SW480 (cell line): ENCODE measurements at regions not wholly inside any gene's neighbourhood (a gene's known extent, or its start where the extent isn't known, plus 50 kb on each side); places are given as distances from the start of the nearest gene placed in this dataset.

ENCODE experiments used
- DNase-seq: peaks from one replicate; pipeline ENCODE4 v3.0.0-alpha.2; 2016; ENCODE audit warnings: low spot score

DNA sequence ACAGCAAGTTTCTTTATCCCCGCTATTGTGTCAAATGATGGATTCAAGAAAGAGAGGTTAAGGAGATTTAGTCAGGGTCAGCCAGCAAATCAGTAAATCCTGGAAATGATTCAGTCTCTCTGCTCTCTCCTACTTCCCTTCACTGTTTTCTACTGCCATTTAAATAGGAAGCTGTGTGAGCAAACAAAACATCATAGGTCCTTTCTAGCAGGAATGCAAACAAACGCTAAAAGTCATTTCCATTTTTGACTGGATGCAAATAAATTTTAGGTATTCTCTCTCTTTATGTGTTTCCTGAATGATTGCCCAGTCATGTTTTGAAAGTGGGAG lies 299.4 kb upstream of the RORA start:
- DNase-seq = no peak

DNA sequence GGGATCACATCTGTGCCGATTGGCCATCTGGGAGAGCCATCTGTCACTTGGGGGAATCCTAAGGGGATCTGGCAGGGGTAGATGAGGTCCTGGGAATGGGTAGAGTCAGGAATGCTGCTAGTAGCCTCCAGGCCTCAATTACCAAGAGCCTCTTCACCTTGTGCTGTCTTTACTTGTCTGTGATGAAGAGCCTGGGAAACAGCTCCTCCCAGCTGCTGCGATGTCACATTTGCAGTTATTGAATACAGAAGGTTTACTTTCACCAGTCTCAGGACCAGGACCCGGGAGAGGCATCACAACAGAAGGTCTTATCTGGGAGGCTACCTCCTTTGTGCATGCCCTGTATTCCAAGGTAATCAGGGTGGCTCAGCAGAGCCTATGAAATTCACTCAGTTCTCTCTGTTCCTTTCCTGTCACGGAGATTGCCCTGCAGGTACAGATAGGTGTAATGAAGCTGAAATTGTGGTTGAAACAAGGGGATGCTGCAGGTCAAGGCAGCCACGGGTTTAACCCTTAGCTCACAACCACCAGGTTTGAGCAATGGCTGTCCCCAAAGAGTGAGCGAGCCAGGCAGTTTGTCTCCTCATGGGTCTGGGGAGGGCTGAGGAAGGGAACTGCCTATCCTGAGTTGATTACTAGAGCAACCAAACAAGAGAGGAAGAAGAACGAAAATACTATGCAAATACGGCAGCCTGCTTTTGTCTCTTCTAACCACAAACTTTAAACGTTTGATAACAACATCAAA lies 298.9 kb upstream of the RORA start:
- no peak for DNase-seq

DNA sequence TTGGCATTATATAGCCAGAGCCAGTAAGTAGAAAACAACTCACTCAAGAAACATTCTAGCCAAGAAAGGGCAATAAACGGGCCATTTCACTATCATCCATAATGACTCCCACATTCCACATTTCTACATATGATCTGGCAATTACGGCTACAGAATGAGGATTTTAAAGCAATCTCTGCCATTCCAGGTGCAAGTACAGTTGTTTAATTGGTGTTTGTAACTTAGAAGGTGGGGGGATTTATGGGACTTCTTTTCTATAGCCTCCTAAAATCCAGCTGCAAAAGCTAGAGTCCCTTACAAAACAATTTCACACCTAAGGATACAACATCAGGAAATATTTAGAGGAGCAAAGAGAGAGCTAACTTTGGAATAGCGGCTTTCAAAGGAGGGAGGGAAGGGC lies 295.4 kb upstream of the RORA start:
- no peak for DNase-seq

GRCh38 chr15:61524086-61524485 lies 295.0 kb upstream of the RORA start:
- DNase-seq = no peak

GRCh38 chr15:61522411-61522810 lies 293.3 kb upstream of the RORA start:
- DNase-seq = no peak

DNA sequence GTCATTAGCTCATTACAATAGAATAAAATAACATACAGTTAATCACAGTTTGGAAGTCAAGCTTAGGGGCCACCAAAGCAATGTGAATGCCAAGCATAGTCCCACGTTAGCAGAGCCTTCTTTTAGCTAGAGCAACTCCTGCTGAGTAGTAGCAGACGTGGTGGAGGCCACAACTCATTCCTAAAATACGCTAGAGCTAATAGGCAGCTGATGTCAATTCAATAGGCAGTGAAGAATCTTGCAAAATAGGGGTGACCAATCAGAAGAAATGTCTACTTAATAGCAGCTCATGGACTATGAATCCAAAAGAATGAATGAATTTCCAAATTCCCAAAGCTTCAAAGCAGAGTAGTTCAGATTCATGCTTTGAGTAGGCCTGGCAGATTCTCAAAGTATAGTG lies 292.9 kb upstream of the RORA start:
- DNase-seq = no peak

DNA sequence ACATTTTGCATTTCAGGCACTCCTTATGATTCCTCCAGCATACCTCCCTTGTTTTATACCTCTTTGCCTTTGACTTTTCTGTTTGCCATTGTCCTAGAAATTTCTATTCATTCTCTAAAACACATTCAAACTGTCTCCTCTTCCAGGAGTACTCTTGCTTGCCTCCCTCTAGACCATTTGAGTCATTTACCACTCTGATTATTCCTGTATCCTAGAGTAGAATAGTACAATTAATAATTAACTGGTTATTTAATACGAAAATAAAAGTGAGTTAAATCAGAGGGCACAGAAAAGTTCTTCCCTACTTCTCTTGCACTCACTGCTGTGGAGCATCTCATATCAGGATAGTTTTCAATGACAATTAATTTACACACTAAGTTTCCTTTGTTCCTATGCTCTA lies 290.2 kb upstream of the RORA start:
- no peak for DNase-seq

- no peak for DNase-seq
Measured at GRCh38 chr15:61518191-61518950, 289.3 kb upstream of the RORA start.

DNA sequence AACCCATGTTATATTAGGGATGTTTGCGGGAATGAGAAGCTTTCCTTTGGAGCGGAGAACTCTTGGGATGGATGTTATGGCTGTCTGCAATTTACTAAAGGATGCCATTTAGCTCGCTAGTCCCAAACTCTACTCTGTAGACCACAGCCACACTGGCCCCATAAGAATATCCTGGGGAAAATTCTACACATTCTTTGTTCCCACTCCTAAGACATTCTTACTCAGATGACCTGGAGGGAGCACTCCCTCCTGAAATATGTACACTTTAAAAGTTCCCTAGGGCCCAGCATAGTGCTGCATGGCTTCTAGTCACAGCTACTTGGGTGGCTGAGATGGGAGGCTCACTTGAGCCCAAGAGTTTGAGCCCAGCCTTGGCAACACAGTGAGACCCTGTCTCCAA lies 288.7 kb upstream of the RORA start:
- no peak for DNase-seq

GRCh38 chr15:61517335-61517734 lies 288.2 kb upstream of the RORA start:
- no peak for DNase-seq

DNA sequence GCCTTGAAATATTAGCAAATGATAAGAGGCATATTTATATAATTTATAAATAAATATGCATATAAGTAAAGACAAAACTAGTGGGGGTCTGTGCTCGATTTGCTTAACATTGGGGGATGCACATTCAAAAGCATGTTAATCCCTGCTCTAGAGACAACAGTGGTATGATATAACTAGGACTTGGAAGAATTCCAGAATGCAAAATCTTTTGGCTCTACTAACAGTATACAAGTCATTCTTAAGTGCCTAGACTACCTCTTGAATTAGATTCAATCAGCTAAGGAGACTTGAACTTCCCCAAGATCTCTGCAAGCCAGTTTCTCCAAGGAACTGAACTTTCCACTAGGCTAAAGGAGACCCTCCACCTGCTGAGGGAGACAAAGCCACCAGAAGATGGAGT lies 282.7 kb upstream of the RORA start:
- DNase-seq = no peak

GRCh38 chr15:61511089-61511488 lies 282.0 kb upstream of the RORA start:
- DNase-seq = no peak

GRCh38 chr15:61509327-61509840 lies 280.3 kb upstream of the RORA start:
- DNase-seq = no peak

- no peak for DNase-seq
Measured at GRCh38 chr15:61503383-61503969, 274.4 kb upstream of the RORA start.

- DNase-seq = no peak
Measured at GRCh38 chr15:61501815-61502389, 272.8 kb upstream of the RORA start.

DNA sequence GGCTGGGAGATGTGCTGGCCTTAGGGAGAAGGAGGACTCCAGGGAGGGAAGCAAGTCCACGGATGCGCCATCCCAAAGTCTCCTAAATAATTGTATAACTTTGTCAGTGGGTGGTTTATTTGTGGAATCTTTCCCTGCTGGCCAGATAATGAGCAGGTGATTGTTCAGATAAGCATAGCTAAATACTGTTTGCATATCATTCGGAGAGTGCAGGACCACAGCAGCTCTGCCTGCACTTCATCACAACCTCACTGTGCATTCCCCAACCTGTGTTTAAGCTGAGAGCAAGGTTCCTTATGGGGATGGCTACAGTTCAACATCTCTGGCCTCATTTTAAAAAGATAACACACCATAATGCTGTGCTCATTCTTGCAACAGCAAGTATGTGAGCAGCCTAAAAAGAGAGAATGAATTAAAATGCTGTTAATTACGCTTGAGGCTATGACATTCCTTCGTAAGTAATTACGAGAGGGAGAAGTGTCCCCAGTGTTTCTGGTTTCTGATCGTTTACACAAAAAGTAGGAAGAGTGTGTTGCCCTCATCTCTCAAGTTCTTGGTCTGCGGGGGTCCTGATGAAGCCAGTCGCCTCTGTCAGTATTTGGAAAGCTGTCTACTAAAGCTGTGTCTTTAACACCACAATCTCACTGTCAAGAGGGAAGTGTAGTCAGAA lies 272.0 kb upstream of the RORA start:
- no peak for DNase-seq

- DNase-seq = no peak
Measured at GRCh38 chr15:61500523-61500922, 271.4 kb upstream of the RORA start.

GRCh38 chr15:61499376-61499775 lies 270.3 kb upstream of the RORA start:
- DNase-seq = no peak

- no peak for DNase-seq
Measured at GRCh38 chr15:61489571-61489970, 260.5 kb upstream of the RORA start.

- no peak for DNase-seq
Measured at GRCh38 chr15:61483599-61483998, 254.5 kb upstream of the RORA start.

DNA sequence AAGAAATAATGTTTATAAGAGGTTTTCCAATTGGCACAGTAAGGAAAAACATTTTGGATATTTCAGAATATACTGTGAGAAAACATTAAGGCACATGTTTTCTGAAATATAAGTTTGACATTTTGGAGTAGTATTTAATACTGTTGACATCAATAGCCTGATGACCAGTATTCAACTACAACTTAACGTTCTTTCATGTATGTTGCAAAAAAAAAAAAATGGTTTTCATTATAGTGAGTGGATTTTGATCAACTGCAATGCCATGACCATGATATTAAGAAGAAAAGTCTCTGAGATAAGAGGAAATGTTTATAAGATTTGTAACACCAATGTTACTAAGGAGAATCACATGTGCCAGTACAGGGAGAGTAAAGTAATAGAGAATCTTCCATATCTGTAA lies 252.8 kb upstream of the RORA start:
- DNase-seq = no peak

DNA sequence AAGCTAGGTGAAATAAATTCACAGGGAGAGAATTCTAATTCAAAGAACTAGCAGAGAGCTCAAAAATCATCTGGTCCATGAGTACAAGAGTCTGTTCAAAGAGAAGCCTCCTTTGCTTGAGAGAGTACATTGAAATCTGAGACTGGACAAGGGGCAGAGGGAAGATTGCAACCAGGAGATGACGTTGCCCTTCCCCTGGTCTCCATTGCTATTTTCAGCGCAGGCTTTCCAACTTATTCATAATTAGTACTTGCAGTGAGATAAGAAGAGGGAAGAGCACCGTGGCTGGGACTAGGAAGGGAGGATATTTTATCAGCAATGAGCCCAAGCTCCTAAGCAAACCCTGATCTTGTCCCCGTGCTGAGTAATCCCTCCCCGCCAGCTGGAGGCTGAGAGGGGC lies 251.8 kb upstream of the RORA start:
- DNase-seq = no peak
